ENCODE measurements at regions not wholly inside any gene's neighbourhood (a gene's known extent, or its start where the extent isn't known, plus 50 kb on each side); places are given as distances from the start of the nearest gene placed in this dataset.

DNA sequence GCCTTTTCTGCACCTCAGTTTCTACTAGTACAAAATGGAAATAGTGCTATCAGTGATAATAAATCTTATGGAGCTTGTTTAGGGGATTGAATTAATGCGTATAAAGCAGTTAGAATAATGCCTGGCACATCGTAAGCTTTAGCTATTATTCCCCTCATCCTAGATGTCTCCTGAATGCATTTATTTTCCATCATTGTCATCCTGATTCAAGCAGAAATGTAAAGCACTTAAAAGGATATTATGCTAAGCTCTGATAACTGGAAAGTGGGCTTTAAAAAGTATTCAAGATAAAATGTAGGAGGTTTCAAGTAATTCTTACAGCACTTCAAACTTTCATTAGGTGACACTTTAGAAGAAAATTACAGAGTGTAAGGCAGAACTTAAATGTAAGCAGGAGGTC, 178.7 kb downstream of the RBM46 start:
- TF ChIP-seq, protein P1, sequence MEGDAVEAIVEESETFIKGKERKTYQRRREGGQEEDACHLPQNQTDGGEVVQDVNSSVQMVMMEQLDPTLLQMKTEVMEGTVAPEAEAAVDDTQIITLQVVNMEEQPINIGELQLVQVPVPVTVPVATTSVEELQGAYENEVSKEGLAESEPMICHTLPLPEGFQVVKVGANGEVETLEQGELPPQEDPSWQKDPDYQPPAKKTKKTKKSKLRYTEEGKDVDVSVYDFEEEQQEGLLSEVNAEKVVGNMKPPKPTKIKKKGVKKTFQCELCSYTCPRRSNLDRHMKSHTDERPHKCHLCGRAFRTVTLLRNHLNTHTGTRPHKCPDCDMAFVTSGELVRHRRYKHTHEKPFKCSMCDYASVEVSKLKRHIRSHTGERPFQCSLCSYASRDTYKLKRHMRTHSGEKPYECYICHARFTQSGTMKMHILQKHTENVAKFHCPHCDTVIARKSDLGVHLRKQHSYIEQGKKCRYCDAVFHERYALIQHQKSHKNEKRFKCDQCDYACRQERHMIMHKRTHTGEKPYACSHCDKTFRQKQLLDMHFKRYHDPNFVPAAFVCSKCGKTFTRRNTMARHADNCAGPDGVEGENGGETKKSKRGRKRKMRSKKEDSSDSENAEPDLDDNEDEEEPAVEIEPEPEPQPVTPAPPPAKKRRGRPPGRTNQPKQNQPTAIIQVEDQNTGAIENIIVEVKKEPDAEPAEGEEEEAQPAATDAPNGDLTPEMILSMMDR (IDR thresholded peaks at IDR 0.05; ENCODE audit: extremely low read depth in 1 of 2, insufficient read depth in 1 of 2, low read depth in 1 of 2, low read length in 2 of 2): no peak
- TF ChIP-seq POLR2A (IDR thresholded peaks at IDR 0.05; ENCODE audit: low read depth, low read length) (no peak), POLR2AphosphoS5 (IDR thresholded peaks at IDR 0.05; ENCODE audit: insufficient read depth, low read depth, low read length) (no peak), FOS (IDR thresholded peaks at IDR 0.05; ENCODE audit: borderline replicate concordance, insufficient read depth, low read length) (no peak), GATA2 (IDR thresholded peaks at IDR 0.05; ENCODE audit: insufficient read depth, insufficient read length, low read depth, low read length) (no peak)
